ENCODE measurements at regions not wholly inside any gene's neighbourhood (a gene's known extent, or its start where the extent isn't known, plus 50 kb on each side); places are given as distances from the start of the nearest gene placed in this dataset.

DNA sequence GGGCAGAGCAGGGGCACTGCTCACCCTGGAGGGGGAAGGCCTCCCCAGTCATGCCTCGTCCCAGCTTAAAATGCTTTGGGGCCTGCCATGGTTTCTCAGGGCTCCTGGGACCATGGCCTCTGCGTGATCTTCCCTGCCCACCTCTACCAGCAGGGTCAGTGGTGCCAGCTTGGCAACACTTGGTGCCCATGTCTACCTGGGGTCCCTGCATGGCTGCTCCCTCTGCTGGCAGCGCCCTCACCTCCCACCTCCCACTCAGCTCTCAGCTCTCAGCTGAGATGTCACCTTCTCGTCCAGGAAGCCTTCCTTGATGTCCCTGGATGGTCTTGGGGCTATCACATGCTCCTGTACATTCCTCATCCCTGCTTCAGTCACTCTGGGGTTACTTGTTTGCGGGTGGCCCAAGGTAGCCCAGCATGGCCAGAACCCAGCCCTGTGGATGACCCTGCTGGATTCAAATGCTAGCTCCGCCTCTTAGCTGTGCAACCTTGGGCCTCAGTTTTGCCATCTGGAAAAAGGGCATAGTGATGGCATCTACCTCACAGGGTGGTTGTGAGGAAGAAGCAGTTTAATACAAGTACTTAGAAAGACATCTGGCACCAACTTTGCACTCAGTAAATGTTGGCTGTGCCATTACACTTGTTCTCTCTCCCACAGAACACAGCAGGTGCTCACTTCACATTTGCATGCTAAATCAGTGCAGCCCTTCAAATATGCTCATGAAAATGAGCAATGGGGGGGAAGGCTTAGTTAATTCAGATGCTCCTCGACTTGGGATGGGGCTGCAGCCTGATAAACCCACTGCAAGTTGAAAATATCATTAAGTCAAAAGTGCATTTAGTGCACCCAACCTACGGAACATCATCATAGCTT lies 53.5 kb upstream of the PTPN1 start:
- peaks cover 22% of the 10 kb centered on the region for H3K27me3 Mint-ChIP-seq (ENCODE audit: low read depth)
- H3K36me3 Mint-ChIP-seq (ENCODE audit: low read depth): no peaks in the 10 kb centered on the region
- H3K9me3 Mint-ChIP-seq: no peaks in the 10 kb centered on the region
- peaks cover 13% of the 10 kb centered on the region for H3K4me1 Mint-ChIP-seq (ENCODE audit: low read depth)
- no peak overlapping the region for H3K27ac Mint-ChIP-seq
- no peak overlapping the region for H3K4me3 Mint-ChIP-seq

- H3K27ac Mint-ChIP-seq: no peak overlapping the region
These were observed 50.9 kb upstream of the PTPN1 start for GRCh38 chr20:50459124-50459918.

GRCh38 chr20:50460115-50460607 lies 50.0 kb upstream of the PTPN1 start:
- no peaks in the 10 kb centered on the region for H3K9me3 Mint-ChIP-seq
- H3K27me3 Mint-ChIP-seq (ENCODE audit: low read depth): peaks cover 9% of the 10 kb centered on the region
- H3K4me1 Mint-ChIP-seq (ENCODE audit: low read depth): peaks cover 15% of the 10 kb centered on the region
- no peaks in the 10 kb centered on the region for H3K36me3 Mint-ChIP-seq (ENCODE audit: low read depth)
- no peak overlapping the region for H3K27ac Mint-ChIP-seq
- H3K4me3 Mint-ChIP-seq: no peak overlapping the region

More at GRCh38 chr20:50459124-50459918, 50.9 kb upstream of the PTPN1 start:
- Mint-ChIP-seq H3K4me1 (ENCODE audit: low read depth) (peaks cover 13% of the 10 kb centered on the region), H3K27me3 (ENCODE audit: low read depth) (peaks cover 9% of the 10 kb centered on the region), H3K9me3 (no peaks in the 10 kb centered on the region), H3K36me3 (ENCODE audit: low read depth) (no peaks in the 10 kb centered on the region), H3K4me3 (no peak overlapping the region)
